HG03060 (cell line): ENCODE measurements at regions not wholly inside any gene's neighbourhood (a gene's known extent, or its start where the extent isn't known, plus 50 kb on each side); places are given as distances from the start of the nearest gene placed in this dataset.

Experiments used
- ATAC-seq: cut with Tn5 transposase; IDR thresholded peaks from one replicate; pipeline ENCODE4 v1.9.1; 2021; ENCODE audit warnings: low read depth, moderate number of reproducible peaks; ENCODE audit not compliant: unreplicated experiment

DNA sequence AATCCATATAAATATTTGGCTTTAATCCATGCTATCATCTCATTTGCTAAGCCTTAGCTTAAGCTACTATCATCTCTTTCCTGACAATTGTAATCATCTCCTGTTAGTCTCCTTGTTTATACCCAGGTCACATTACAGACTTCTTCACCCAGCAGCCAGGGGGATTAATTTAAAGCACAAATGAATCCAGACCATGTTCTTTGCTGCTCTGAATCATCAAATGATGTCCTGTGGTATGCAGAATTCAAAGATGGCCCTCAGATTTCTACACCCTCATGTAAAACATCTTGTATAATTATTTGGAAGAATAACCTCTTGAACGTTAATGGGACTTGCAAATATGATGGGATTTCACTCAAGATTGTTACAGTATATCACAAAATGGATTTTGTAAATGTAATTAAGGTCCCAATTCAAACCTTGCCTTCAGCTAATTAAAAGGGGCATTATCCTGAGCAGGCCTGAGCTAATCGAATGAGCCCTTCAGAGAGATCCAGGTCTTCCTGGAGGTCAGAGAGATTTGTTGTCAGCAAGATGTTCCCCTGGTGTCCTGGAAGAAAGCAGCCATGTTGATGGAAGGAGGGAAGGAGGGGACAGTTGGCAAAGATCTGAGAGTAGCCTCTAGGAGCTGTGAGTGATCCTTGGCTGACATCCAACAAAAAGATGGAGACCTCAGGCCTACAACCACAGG, 241.1 kb upstream of the MMADHC start:
- no peak for ATAC-seq

DNA sequence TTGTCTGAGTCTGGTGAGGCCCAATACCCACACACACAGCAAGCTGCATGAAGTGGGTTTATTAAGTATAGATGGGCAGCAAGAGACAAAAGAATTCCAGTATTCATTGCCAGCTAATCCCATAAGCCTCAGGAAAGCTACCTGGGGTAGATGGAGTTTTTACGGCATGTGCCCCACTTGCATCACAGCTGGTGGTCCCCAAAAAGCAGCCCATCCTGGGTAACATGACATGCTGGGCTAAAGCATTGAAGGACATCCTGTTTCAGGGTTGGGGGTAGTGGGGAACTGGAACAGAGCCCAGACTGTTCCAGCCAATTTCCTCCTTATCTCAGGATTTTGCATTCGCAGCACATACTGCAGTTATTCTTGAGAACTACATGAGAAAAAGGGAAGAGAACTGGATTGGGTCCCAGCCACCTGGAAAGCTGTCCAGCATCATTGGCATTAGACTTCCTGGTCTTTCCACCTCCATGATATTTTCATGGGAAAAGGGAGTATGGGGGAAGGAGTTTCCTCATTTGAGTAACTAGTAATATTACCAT, 240.1 kb upstream of the MMADHC start:
- ATAC-seq: no peak

DNA sequence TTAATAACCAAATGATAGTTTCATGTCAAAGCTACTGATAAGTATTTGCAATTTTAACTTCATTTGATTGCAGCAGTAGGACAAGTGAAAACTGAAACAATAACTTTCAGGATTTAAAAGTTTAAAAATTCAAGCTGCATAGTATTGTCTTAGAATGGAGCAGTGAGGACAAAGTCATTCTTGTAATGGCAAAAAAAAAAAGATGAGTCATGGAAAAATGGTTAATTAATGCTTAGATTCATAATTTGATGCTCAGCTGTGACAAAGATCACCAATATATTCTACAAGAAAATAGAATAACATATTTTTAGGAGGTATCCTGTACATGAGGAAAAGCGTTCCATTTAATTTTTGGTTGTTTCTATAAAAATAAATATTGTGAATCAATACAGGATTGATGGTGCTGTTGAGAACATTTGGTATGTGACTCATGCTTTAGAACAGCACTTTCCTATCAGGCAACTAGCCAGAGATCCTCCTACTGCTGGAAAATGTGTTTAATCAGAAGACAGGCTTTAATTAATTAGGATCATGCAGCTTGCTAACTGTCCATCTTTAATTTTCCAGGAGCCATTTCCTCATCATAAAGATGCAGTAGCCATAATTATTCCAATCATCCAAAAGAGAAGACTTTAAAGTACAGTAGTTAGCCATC, 239.0 kb upstream of the MMADHC start:
- ATAC-seq: no peak

DNA sequence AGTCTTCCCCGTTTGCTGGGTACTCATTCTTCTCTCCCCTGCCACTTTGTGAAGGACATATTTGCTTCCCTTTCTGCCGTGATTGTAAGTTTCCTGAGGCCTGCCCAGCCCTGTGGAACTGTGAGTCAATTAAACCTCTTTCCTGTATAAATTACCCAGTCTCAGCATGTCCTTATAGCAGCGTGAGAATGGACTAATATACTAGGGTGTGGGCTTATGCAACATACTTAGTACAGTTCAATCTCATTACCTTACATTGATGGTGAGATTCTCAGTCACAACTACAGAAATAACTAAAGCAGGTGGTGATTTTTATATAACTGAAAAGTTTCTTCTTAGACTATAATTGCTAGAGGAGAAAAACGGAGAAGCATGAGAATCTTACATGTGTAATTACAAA, 237.9 kb upstream of the MMADHC start:
- ATAC-seq: no peak

DNA sequence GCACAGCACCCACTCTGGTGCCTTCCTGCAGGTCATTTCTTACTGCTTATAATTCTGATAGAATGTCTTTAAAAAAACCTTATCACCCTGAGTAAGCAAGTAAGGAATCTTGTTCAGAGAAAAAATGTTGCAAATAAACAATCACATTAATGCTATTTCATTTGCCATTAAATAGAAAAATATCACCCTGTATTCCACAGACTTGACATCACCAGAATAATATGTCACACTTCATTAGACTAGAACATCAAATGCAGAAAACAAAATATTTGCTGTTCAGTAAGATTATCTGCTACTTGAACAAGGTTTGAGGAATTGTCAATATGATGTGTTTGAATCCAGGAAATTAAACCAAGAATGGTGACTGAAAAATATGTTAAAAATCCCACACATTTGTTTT, 236.6 kb upstream of the MMADHC start:
- no peak for ATAC-seq

DNA sequence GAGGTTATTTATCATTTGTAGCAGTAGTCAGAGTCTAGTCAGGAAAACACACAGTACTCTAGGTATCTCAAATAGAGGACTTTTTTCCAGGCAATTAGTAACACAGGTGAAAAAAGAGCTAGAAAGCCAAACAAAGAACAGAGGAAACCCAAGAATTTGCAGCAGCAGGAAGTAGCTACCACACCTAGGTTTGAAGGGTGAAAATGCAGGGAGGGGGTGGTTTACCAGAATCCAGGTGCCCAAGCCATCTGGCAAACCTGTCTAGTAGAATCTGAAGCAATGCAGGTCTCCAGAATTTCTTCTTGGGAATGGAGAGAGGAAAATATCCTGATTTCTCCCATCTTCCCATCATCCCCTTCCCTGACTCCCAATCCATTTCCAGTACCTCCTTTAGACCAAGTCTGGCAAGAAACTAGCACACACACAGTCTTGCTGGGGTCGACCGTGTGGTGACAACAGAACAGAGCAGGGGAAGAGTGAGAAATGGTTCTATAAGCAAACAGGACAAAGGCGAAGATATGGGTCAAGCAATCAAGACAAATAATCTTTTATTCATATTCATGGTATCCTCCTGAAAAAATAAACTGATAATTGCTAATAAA, 231.9 kb upstream of the MMADHC start:
- ATAC-seq: no peak

DNA sequence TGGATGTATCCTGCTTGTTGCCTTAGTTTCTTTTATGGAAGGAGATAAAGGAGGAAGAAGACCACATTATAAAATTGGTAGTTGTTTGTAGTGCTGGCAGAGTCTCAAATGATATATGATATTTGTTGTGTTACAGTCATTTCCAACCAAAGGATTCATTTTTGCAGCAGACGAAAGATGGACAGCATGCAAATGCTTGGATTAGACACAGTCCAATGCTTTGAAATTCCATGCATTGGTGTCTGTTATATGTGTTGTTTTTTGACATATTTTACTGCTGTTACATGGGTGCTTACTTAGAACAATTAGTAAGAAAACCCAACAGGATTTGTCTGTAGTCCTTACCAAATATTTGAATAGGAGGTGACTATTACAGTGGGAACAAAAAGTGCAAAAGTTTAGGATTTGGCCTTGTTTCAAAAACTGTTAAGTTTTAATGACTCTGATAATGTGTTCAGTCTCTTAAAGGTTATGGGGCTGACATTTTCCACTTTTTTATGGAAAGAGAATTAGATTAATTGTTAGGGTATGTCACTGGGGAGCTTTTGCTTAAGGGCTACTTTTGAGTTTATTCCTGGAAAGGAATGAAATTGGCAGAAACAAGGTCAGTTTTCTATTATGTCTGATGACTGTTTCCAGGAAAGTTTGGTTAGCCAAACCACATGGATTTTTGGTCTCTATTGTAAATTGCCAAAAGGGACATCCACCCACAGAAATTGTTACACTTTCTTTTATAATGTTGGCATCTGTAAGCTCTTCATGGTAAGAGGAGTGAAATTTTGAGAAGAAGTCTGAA, 229.4 kb upstream of the MMADHC start:
- ATAC-seq: no peak

DNA sequence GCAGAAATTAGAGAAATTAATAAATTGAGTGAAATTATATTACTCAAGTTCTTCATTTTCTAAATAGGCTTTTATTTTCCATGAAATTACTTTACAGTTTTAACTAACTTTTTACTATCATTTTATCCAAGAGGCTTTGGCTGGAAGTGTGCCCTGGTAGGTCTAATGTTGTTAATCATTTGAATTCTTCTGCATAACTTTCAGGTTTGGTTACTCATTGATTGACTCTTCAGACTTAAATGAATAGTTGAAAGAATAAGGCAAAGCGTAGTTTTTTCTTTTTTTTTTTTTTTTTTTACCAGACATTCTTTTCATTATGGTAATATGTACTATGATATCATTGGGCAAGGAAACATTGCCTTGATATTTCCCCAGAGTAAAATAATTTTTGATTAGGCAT, 228.4 kb upstream of the MMADHC start:
- no peak for ATAC-seq

DNA sequence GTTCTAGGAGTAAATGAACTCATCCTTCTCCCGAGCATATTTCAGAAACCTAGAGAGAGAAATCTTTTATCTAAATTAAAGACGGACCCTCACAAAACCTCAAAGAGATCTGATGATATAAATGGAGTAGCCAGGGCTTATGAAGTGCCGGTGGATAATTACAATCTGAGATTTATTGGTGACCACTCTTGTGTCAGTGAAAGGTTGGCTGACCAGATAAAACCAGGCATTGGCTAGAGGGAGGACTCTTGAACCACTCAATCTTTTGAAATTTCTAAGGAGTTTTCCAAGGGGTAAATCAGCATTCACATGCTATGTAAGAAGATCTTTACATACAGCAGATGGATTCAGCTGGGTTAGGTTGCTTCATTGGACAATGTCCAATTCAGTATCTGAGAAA, 227.3 kb upstream of the MMADHC start:
- no peak for ATAC-seq

DNA sequence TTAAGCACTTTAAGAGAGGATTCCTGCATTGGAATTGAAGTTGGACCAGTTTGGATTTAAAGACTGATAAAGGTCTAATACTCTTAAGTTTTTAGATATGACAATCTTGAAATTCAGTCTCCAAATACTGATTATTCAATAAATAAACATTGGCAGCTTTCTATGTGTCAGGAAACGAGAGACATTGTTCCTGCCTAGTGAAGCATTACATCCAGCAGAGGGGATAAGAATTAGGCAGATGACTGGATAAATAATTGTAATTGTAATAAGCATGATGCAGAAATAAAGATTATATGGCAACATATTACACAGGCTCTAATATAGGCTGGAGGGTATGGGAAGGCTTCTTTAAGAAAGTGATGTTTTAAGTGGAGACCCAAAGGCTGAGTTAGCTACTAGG, 226.5 kb upstream of the MMADHC start:
- no peak for ATAC-seq

DNA sequence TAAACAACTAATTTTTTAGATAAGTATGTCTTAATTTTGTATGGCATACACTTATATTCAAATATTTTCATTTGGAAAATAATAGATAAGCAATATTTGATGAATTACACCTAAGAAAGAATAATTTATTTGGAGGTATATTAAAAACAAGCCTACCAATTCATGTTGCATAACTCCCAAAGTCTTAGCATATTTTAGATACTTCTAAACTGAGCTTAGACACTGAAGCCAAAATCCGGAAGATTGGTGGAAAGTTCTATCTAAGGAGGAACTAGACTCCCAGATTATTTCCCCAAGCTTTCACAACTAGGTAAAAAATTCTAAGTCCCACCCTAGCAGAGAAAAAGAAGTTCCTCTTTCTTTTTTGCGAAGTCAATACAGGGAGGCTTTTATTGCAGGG, 221.0 kb upstream of the MMADHC start:
- ATAC-seq: no peak

DNA sequence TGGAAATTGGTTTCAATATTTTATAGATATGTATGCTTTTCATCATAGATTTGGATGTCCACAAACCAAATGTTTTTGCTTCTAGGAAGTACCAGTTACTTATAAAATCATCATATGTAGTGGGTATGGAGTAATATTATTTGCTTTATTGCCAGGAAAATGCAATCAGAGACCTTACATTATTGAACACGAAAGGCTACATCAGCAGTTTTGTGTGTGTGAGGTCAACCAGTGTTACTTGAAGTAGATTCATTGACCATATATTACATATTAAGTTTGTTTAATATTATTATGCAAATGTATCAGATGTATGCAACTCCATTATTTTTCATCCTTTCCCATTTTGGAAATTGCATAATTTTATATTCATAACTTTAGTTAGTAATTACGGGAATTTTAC, 219.1 kb upstream of the MMADHC start:
- ATAC-seq: no peak

DNA sequence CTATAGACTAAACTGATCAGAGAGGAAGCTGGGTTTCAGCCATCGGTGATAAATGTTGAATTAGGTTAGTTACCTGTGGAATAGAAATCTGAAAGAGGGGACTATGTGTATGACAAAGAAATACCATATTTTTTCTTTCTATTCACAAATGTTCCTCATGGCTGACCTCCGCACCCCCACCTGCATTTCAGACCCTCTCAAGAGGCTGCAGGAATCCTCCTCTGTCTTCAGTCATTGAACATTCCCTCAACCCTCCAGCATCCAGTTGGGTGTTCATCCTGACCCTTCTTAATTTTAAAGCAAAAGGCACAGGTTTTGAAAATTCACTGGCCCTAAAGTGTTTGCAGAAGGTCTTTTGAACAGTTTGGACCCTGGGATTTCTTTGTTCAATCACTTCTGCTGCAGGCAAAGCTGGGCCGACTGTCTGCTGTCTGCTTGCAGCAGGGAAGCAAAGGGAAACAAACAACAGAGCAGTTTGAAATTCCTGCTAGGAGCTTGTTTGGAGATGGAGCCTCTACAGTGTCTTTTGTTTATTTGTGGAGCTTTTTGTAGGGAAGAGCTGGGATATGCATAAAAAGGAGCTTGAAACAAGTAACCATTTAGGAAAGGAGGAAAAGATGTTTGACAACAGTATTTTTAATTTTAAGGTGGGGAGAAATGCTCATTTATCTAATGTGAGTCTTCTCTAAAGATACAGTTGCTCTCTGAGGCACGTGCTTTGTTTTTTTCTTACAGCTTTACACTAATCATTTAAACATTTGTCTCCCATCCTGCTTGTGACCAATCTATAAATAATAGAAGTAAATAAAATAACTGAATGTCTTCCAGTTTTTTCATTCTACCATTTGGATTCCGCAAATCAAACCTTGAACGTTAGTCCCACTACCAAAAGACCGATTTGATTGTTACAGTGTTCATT, 213.3 kb upstream of the MMADHC start:
- ATAC-seq: no peak

DNA sequence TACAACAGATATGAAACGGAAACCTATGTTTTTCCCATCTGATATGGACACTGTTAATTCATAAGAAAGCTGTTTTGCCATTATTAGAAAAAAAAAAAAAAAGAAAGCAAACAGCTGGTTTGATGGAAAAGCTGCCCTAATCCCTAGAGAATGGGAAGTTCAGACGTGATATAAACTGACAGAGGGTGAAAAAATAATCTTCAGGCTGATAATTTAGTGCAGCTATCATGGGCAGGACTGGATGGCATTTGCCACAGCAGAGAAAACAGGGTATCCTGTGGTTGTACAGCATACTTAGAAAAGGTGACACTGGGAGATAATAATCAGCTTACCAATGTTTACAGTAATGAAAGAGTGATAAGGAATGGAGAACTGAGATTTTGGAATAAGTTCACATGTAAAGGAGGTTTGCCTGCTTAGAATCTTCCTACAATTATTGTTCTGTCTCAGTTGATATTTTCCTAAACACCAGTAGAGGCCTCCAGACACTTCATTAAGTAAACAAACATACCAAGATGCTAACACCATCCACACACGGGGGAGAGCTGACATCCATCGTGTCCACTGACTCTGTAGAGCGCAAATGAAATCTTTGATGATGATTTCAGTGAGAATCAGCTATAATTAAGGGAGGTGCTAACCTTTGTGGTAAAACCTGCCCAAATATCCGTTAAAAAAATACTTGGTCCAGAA, 211.6 kb upstream of the MMADHC start:
- no peak for ATAC-seq

DNA sequence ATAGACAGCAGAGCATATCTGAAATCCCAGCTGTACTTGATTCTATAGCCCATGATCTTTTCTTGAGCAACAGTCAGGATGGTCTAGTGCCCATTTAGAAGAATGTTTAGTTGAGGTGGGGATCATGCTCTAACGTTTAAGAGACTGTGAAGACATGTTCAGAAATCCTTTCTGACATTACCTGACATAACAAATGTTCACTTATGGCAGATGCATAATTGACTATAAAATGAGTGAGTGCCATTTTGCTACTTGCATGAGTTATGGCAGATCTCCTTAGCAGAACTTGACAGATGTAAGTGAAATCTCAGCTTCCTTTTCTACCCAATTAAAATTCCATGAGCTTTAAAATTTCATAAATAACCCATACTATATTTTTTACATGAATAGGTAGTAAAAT, 209.5 kb upstream of the MMADHC start:
- no peak for ATAC-seq

DNA sequence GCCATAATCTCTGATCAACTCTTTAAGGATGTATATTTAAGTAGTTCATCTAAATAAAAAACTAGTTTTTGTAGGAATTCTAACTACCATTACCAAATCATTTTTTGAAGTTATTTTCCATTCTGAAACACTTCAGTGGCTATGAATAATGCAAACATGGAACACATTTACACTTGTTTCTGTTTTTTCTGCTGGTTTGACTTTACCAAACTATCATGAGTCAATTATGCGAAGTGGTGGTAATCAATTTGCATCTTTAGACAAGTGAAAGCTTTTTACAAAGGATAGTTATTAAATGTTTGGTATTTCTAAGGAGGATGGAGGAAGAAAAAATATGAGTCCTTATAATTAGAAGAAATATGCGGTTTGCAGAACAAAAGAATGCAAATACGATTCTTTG, 202.0 kb upstream of the MMADHC start:
- ATAC-seq: no peak

DNA sequence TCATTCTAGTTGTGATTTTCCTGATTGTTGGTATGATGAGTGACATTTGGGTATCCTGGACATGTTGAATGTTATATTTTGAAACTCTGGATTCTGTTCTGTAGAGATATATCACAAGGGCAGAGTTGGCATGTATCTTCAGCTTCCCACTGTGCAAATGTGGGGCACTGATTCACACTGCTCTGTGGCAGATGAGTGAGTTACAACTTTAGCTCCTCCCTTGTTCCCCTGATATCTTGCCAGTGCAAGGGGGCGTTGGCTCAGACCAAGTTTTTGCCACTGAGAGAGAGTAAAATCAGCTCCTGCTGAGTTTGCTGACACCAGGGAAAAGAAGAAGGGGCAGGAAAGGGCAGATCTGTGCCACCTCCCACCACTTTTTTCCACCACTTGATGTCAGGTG, 199.6 kb upstream of the MMADHC start:
- no peak for ATAC-seq

DNA sequence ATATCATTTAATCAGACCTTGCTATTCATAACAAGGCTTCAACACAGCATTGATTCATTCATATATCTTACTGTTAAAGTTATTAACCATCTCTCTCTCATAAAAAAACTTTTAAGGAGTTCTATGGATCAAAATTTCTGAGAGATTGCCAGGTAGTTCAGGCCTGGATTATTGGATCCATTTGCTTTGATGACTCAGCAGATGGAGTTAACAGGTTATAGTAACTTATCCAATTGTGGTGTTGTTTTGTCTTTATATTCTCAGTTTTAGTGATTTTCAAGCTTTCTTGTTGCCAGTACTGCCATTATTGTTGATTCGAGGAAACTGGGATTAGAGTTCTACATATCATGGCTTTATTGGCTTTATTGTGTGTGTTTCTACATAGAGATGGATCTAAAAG, 195.7 kb upstream of the MMADHC start:
- no peak for ATAC-seq

DNA sequence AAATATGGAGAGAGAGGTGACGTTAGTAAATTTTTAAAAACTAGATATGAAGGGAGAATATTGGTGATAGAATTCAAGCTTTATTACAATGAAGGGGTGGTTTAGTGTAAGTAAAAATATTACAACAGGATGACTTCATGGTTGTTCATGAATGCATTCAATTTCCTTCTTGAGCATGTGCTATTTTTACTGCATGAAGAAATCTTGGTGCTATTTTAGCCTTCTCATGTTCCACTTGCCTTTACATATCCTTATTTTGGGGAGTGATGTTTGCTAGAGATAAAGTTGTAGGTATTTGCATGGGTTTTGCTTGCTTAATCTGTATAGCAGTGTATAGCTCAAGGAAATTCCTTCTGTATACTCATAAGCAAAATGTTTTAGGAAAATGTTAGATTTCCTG, 195.0 kb upstream of the MMADHC start:
- no peak for ATAC-seq
